HG02588 (cell line): ENCODE measurements at regions not wholly inside any gene's neighbourhood (a gene's known extent, or its start where the extent isn't known, plus 50 kb on each side); places are given as distances from the start of the nearest gene placed in this dataset.

ENCODE experiments used
- ATAC-seq: cut with Tn5 transposase; IDR thresholded peaks from one replicate; pipeline ENCODE4 v1.9.1; 2021; ENCODE audit warnings: mild to moderate bottlenecking, moderate library complexity; ENCODE audit not compliant: unreplicated experiment

DNA sequence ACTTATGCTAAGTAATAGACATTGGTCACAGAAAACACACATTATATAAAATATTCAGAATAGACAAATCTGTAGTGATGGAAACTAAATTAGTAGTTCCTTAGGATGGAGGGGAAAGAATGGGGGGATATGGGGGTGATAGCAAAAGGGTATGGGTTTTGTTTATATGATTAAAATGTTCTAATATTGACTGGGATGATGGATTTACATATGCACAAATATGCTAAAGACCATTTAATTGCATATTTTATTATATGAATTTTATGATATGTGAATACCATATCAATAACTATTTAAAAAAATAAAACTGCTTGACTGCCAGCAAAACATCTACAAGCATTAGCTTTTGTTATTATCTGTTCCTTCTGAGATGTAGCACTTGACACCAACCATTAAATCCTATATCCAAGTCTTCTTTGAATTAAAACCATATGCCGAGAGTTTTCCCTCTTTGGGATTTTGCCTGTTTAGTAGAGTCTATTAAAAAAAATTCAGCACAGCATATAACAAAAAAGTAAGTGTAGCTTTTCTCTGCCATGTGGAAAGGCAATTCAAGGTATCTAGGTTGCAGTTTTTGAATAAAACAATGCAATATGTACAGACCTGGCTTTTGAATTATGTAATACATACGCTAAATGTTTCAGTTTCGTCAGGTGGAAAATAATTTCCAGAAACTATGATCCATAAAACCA, 2584.1 kb upstream of the PCDH20 start:
- ATAC-seq: no peak

DNA sequence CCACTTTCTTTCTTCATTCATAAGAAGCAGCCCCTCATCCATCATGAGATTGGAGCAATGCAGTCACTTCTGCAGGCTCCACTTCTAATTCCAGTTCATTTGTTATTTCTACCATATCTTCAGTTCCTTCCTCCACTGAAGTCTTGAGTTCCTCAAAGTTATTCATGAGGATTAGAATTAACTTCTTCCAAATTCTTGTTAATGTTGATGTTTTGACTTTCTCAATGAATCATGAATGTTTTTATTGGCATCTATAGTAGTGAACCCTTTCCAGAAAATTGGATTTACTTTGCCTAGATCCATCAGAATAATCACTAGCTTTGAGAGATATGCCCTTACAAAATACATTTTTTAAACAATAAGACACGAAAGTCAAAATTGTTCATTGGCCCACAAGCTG, 2567.7 kb upstream of the PCDH20 start:
- ATAC-seq: no peak

DNA sequence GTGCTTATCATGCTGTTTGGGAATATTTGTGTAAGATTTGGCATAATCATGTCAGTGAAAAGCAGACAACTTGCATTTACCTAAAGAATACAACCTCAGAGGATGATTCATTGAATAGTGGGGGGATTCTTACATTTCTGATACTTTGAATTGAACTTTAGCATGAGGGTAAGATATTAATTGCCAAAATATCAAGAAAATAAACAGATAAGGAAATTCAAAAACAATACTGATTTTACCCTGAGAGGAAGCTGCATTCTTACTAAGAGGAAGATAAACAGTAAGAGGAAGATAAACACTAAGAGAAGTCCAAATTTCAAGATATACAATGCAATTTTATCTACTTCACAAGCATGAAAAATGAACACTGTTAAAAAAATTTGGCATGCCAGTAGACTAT, 2564.3 kb upstream of the PCDH20 start:
- ATAC-seq: no peak

DNA sequence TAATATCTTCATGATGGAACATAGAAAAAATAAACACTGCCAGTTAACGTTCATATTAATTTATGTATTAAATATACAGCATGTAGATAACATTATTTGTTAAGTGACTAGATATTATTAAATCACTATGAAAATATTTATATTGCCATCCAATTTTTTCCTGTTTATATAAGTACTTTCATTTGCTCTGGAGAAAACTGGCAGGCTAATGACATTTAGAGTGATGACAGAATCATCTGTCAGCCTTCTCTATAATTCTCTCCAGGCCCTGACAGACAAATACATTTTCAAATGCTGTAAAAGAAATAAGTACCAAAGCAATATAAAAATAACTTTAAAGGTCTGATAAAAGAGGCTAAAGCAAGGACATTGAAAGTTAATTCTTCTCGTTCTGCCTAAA, 2556.7 kb upstream of the PCDH20 start:
- ATAC-seq: no peak

DNA sequence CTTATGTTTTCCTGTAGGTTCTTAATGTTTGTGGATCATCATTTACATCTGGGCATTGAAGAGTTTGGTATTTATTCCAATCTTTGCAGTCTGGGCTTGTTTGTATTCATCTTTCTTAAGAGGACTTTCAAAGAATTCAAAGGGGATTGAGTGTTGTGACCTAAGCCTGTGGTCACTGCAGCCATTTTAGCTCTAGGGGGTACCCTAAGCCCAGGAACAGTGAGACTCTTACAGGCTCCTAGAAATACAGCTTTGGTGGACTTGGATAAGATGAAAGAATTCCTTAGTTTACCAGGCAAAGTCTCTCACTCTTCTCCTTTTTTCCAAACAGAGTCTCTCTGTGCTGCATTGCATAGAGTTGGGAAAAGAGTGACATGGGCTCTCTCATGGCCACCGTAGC, 2539.0 kb upstream of the PCDH20 start:
- no peak for ATAC-seq

DNA sequence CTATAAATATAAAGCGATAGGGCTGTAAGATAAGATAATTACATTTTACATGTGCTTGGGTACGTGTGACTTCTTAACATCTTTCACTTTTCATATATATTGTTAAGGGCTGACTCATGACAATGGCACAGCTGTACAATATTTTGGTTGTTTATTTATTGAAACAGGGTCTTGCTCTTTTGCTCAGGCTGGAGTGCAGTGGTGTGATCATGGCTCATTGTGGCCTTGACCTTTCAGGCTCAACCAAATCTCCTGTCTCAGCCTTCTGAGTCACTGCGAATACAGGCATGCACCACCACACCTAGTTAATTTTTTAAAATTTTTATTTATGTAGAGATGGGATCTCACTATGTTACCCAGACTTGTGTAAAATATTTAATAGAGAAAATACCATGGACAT, 2532.4 kb upstream of the PCDH20 start:
- ATAC-seq: no peak

DNA sequence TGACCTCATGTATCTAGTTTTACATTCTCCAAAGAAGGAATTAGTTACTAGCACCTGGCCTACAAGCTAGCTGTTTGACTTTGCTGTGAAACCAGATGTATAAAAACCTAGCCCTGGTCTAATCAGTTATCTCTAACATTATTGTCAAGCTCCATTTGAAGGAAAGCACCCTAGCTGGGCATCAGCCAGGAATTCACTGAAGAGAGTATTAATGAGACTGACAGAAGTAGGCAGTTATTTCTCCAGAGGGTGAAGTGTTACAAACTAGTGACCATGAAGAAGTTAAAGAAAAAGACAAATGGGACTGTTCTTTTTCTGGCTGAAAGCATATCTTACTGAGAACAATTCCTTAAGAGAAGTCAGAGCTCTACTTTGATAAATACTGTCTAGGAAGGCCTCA, 2529.3 kb upstream of the PCDH20 start:
- ATAC-seq: no peak

DNA sequence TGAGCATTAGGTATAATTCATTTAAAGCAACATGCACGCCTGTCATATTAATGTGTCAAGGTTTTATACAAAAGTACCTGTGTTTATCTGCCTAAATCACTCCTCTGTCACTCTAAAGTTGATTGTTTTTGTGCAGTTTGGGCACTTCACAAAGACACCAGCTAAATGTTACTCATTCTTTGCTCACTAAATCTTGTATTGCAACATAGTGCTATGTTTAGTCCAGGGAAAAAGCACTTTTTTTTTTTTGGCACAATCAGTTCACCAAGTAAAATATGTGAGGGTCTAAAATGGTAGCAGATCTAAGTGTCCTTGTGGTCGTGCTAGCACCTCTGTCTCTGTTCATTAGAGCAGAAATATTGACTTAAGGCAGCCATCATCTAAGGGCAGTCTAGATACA, 2526.7 kb upstream of the PCDH20 start:
- ATAC-seq: no peak

DNA sequence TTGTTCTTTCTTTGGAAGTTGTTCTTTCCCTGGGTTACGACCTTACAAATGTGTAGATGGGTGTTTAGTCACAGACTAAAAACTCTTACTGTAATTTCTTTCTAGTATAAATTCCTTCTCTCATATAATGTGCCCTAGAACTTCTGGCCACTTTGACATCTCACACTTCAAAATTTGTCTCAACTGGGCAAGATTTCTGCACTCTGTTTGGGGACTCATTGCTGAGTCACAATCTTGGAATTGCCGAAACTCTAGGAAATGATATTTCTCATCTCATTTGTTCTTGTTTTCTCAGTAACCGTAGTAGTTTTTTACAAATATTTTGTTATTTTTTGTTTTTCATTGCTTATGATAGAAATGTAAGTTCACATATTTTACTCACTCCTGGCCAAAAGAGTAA, 2523.2 kb upstream of the PCDH20 start:
- no peak for ATAC-seq

DNA sequence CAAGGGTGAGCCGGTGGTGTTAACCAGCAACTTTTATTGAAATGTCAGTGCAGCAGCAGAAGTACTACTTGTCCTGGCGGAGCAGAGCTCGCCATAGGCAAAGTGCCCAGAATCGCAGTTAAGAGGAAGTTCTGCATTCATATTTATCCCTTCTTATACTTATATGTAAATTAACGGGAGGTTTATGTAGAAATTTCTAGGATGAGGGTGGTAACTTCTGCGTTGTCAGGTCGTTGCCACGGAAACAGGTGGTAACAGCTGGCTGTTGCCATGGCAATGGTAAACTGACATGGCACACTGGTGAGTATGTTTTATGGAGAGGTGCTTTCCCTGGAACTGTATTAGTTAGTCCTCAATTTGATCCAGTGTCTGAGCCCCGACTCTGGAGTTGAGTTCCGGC, 2494.9 kb upstream of the PCDH20 start:
- ATAC-seq: no peak

DNA sequence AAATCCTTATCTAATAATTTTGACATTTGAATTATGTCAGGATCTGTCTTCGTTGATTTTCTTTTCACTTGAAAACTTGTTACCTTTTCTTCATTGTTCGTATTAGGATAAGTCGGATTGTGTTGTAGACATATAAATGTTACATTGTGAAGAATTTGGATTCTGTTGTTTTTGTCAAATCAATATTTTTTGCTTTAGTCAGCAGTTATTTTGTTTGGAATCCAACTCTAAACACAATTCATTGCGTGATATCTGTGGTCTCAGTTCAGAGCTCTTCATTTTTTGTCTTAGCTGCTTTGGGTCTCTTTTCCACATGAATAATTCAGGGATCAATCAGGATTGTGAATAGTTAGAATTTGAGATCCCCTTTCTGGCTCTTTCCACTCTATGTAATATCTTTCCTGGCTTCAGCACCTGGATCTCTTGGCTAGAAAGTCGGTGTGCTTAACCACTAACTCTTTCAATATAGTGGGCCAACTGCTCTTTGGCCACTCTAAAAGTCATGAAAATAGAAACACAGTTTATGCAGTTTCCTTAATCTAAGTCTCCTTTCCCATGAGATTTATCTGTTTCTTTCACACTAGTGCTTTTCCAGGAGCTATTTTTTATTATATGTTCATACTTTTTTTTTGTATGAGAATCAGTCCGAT, 2494.2 kb upstream of the PCDH20 start:
- ATAC-seq: no peak

DNA sequence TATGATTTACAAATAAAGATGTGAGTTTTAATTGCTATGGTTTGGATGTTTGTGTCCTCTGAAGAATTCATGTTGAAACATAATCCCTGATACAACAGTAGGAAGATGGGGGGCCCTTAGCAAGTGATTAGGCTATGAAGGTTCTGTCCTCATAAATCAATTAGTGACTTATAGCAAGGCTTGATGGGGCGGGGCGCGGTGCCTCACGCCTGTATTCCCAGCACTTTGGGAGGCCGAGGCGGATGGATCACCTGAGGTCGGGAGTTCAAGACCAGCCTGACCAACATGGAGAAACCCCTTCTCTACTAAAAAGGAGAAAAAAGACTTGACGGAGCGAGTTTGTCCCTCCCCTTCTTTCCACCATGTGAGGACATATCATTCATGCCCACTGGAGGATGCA, 2486.5 kb upstream of the PCDH20 start:
- ATAC-seq: no peak

DNA sequence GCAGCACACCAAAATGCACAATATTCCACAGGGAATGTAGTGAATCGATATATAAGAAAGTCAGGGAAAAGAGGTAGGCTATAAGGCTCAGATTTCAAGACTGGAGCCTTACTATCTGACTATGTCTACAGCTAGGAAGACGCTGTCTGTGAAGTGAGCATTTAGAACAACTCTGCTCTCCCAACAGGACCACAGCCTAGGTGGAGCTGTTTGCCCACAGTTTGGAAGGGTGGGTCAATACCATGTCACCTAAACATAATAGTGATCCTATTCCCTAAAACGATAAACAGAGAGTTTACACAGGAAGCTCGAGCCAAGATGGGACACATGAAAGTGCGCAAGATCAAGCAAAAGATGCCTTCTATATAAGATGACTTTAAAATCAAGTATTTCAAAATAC, 2486.0 kb upstream of the PCDH20 start:
- ATAC-seq: no peak

DNA sequence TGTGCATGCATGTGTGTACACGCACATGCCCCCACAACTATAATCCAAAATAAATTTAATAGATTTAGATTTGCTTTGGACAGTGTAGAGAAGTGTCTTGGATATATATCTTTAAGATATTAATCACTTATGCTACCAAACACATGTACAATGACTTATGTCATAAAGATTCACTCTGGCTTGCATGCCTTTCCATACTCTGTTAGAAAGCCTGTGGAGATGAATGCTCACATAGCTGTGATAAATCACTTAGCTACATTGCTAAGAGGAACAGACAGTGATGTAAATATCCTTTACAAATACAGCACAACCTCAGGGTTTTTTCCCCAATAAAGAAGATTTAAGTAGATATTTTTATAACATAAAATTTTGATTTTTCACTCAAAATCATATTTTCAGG, 2484.8 kb upstream of the PCDH20 start:
- ATAC-seq: no peak

DNA sequence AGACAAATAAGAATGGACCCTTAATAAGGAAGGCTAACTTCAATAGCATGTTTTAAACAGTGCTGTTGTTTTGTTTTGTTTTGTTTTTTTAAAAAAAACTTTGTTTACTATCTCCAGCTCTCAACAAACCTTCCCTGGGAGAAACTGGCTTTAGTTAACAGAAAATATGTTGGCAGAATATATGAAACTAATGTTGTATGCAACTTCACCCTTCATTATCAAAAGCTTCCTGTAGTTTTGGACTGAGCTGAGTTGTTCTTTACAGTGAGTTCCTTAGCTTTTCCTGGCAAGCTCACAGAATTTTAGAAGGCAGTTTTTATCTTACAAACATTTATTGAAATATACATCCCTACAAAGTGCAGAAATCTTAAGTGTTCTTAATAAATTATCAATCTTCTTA, 2480.7 kb upstream of the PCDH20 start:
- ATAC-seq: no peak

DNA sequence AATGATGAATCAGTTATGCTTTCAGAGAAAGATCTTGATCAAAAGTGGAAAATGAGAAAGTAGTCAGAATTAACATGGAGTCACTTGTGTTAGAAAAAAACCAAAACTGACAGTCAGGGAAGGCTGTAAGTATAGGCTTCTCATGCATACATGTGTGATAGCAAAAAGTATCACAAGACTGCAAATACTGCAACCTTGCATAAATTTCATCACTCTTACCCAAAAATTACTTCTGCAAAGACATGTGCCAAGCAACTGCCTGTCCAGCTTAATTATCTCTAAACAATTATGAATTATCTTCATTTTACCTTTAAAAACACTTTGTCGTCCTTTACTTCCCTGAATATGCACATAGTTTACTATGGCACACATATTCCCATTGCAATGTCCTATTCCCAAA, 2466.4 kb upstream of the PCDH20 start:
- no peak for ATAC-seq

DNA sequence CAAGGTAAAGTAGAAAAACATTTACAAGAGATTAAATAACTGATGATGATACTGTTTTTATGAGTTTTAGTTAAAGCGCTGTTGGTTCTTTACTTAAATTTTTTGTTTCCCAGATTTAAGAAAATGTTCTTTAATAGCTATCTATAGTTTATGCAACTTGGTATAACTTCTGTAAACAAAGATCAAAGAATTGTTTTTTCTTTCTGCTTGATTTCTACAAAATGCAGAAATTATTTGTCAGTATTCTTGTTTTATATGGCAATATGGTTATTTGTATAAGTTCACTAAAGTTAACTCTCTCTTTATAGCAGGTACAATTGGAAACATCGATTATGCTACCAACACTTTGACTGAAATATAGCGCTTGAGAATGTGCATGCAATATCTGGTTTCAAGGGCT, 2465.1 kb upstream of the PCDH20 start:
- no peak for ATAC-seq

DNA sequence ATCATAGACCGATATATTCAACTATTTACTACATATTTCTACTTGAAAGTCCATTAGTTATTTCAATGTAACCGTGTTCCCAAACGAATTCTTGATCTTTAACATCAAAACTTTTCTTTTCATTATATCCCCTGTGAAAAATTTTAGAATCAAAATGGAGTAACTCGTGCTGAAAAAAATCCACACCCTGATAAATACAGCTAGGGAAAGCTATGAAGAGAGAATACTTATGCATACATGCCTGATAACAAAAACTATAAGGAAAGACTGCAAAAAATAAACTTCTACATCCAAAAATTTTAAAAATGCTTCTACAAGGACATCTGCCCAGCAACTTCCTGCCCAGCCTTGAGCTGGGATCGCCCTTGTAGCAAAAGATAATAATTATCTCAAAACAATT, 2458.3 kb upstream of the PCDH20 start:
- ATAC-seq: no peak

DNA sequence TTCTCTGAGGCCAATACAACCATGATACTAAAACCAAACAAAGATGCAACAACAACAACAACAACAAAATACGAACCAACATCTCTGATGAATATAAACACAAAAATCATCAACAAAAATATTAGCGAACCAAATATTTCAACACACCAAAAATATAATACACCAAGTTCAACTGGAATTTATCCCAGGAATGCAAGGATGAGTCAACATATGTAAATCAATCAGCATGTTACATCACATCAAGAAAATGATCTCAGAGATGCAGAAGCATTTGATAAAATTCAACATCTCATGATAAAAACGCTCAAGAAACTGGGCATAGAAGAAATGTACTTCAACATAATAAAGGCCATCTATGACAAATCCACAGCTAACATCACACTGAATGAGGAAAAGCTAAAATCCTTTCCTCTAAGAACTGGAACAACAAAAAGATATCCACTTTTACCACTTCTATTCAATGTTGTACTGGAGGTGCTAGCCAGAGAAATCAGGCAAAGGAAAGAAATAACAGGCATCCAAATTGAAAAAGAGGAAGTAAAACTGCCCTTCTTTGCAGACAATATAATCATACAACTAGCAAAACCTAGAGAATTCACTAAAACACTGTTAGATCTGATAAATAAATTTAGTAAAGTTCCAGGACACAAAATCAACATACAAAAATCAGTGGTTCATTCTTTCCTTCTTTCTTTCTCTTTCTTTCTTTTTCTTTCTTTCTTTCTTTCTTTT, 2448.7 kb upstream of the PCDH20 start:
- ATAC-seq: no peak

DNA sequence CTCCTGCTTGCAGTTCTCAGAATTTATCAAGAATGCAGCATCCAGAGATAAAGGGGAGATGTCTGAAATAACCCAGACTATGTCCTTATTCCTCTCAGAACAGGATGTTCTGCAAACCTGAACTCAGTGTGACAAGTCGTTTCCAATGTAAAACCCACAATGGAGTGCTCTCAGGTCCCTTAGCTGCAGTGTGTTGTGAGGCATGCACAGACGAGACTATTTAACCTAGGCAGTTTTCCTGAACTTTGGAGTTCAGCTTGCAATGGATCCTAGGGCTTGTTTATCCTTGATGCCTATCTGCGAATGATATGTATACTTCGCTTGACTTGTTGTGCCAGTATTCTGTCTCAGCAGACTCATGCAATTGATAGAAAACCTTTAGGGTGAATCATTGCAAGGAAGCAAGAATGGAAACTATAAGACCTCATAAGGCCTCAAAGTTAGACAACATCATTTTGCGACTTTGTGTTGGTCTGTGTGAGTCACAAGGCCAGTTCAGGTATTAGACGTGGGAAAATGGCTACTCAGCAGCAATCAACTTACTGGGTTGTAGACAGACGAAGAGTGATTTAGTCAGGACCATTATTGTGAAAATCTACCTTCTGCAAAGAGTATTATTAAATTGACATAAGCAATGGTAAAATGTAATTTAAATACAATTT, 2439.9 kb upstream of the PCDH20 start:
- no peak for ATAC-seq

DNA sequence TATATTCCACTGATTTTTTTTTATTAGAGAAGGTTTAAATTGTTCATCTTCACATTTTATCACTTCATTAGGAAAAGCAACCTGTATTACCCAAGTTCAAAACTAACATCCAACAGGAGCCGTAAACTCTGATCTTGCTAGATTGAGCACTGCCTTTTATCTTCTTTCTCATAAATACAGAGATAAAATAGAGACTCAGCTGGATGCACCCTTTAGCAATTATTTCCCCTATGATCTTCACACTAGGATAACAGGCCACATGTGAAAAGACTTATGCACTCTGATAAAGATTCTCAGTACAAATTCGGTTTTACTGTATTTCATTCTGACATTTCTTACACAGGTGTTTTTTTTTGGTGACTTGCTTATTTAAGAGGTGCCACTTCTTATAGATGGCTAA, 2438.2 kb upstream of the PCDH20 start:
- ATAC-seq: no peak

DNA sequence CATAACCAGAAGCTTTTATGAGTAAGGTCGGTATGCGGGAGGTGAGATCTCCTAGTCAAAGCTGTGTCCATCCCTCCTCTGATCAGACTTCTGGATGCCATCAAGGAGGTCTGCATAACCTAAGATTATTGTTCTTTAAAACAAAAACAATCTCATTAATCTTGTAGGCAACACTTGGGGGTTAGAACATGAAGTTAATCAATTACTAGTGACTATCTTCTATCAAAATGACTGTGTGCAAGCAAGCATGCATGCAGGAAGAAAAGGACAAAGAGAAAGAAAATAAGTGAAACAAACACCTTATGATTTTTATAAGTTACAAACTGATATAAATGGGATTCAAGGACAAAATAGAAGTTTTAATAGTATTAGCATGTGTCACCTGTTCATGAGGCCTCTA, 2435.9 kb upstream of the PCDH20 start:
- no peak for ATAC-seq
